ENCODE measurements at regions not wholly inside any gene's neighbourhood (a gene's known extent, or its start where the extent isn't known, plus 50 kb on each side); places are given as distances from the start of the nearest gene placed in this dataset.

- DNase-seq, result no peak
Measured at GRCh38 chr10:8726084-8726778, 671.7 kb downstream of the GATA3 start.

DNA sequence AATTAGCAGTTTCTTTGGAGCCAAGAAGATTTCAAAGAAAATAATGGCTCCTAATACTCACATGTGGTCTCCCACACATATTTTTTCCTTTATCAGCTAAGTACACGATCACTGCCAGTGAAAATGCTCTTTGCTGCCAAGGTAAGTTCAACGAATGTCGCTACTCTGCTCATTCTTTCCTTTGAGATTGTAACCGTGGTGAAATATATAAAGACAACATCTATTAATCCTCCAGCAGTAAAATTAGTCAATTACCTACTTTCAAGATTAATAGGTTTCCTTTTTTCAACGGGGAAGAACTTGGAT lies 672.2 kb downstream of the GATA3 start:
- DNase-seq, result no peak

- DNase-seq, result no peak
Measured at GRCh38 chr10:8731121-8732095, 676.9 kb downstream of the GATA3 start.

DNA sequence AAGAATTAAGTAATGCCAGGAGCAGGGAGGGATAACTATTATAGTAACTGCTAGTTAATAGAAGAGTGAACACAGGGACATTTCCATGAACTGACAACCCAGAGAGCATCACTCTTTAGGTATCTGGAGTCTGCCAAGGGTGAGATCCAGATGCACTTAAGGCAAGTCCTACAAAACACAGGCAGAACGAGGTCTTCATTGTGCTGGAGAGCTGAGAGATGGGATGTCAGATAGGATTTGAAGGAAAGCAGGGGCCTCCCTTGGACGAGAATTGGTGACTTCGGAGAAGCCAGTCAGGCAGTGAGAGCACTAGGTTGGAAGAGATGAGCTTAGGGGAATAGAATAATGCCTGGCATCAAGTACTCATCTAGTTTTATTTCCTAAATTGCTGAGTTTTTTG lies 684.5 kb downstream of the GATA3 start:
- DNase-seq, result no peak

DNA sequence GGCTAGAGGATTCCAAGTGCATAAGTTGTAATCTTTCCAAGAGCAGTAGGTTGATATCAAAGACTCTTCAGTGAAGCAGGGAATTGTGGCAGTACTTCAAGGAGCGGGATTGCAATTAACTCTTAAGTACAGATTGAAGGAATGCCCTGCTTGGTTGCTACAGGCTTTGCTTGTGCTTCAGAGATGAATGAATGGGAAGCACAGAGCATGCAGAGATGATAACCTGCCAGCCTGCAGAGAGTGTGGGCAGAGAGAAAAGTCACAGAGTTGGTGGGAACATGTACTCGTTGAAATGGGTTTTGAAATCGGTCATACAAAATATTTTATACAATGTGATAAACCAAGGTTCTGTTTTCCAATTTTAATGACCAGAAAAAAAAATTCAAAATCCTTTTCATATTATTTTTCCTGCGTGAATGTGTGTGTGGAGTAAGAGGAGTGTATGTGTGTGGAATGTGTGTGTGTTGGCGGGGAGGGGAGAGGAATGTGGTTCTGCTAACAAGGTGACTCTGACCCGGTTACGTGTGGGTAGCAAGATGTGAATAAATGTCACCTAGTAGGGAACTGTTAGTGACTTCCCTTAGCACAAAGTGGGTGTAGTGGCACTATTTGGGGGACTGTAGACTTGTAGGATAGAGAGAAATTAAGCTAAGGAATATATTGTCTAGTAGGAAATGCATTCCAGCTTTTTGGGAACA lies 697.8 kb downstream of the GATA3 start:
- no peak for DNase-seq

DNA sequence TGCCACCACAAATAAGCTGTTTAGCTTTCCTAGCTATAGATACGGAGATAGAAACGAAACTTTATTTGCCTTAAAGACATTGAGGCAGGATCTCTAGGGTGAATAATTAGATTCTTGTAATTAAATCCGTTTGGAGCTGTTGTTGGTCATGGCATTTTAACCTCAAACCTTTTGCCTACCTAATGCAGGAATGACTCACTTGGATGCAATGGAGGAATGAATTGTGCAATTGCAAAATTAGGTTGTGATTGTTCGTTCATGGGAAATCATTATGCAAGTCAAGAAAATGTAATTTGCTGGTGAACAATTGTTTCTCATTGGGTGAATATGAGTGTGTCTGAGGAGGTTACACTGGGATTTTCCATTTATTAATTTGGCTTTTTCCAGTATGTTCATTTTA lies 703.5 kb downstream of the GATA3 start:
- DNase-seq, result no peak

- no peak for DNase-seq
Measured at GRCh38 chr10:8766899-8767298, 712.4 kb downstream of the GATA3 start.

DNA sequence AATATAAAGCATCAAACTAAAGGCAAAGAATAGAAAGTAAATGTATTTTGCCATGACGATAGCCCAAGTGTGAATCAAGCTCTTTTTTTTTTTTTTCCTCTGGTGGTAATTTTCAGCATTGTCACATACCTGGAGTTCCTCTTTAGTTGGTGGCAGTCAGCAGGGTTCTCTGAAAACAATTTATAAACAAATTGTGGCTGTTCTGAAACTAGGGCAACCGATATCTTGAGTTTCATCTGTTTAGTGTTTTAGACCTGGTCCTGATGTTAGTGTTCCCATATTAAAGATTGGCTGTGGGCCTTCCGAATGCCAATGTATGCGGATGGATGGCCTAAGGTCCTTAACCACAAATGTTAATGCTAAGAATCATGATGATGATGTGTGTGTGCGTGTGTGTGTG lies 713.1 kb downstream of the GATA3 start:
- DNase-seq, result no peak

DNA sequence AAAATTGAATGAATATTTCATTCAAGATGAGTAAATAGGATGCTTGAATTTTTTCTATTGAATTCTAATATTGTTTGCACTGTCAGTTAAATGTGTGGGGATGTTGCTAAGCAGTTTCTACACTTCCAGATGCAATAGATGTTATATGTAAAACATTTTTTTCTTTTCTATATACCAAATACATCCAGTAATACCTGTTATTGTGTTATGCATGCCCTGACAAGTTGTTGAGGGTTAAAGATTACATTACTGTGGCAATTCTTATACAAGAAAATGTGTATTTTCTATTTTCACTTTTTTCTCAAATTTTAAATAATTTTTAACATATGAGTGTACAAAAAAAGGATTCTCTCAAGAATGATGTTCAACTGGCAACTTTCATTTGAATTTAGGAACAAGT lies 713.9 kb downstream of the GATA3 start:
- DNase-seq, result no peak

GRCh38 chr10:8768852-8769251 lies 714.4 kb downstream of the GATA3 start:
- DNase-seq, result no peak

DNA sequence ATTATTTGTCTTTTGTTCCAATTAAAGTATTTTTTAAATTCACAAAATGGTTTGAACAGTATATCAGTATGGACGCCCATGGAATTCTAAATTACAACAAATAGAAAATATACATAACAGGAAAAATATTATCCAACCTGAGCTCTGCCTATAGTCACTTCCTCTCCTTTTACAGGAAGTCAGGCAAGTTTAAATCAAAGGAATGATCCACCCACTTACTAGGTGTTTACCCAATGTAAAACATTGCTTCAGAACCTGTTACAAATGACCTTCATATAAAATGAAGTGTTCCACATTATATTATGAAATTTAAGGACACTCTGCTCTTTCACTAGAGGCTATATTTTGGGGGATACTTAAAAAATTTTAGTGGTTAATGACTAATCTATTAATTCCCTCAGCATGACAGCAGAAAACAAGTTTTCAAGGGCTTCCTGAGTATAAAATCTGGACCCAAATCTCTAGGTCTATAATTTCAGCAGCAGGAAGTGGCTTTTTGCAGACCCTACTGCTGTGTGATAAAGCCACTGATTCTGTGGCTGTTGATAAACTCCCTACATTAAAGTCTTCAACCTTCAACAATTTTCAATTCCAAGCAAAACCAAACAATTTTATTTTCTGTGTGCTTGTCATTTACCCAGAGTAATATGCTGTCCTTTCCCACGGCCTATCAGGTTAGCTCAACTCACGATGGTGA lies 722.6 kb downstream of the GATA3 start:
- no peak for DNase-seq

- DNase-seq, result no peak
Measured at GRCh38 chr10:8778713-8779112, 724.2 kb downstream of the GATA3 start.

GRCh38 chr10:8787649-8788048 lies 733.2 kb downstream of the GATA3 start:
- no peak for DNase-seq

DNA sequence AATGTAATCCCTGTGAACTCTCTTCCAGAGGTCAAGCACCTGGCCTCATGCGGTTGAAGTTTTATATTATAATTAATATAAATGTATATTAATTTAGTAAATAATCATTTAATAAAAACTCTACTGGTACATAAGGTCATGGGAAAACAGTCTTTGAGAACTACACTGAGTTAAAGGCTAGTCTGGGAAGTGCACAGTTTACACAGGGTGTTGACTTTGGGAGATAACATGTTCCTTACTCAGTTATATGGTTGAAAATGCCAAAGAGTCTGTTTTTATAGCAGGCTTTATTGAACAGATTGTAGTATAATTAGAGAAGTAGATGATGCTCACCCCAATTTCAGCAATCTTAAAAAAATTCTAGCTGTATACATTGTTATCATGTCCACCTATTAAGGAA lies 735.9 kb downstream of the GATA3 start:
- DNase-seq, result no peak

DNA sequence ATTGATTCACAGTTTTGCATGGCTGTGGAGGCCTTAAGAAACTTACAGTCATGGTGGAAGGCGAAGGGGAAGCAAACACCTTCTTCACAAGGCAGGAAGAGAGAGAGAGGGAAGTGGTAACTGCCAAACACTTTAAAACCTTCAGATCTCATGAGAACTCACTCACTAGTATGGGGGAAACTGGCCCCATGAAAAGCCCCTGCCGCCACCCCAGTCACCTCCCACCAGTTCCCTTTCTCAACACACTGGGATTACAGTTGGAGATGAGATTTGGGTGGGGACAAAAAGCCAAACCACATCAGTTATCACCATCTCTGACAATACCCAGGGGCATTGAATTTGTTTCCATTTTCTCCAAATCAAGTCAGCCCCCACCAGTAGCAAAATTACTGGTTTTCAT lies 740.4 kb downstream of the GATA3 start:
- DNase-seq, result no peak

DNA sequence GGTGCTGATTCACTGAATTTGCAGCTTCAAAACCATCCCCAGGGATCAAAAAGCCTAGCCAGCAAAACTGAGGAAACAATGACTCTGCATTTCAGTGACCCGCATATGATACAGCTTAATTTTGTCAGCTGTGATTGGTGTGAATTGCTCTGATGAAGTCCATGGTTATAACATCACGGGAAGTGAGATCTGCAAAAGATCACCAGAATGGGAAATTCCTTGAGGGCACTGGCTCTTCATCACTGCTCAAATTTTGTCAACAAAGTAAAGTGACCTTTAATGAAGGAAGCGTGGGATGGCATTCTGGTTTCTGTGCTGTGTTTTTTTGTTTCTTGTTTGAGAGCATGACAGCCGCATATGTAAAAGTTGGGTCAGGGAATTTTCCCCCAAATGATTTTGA lies 745.9 kb downstream of the GATA3 start:
- no peak for DNase-seq

DNA sequence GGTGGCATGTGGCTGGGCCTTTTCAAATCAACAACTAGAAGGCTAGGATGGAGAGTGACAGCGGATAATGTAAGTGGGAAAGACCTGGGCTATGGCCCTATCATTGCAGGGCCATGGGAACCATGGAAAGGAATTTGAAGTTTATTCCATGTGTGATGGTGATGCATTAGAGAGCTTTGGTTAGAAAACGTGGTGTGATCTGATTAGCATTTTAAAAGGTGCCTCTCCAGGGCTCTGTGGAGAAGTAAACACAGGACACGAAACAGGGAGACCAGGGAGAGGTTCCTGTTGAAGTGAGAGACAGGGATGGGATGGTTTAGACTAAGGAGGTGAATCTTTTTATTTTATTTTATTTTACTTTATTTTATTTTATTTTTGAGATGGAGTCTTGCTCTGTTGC lies 749.5 kb downstream of the GATA3 start:
- DNase-seq, result no peak

- DNase-seq, result no peak
Measured at GRCh38 chr10:8810677-8811076, 756.2 kb downstream of the GATA3 start.

GRCh38 chr10:8811201-8811600 lies 756.7 kb downstream of the GATA3 start:
- no peak for DNase-seq

DNA sequence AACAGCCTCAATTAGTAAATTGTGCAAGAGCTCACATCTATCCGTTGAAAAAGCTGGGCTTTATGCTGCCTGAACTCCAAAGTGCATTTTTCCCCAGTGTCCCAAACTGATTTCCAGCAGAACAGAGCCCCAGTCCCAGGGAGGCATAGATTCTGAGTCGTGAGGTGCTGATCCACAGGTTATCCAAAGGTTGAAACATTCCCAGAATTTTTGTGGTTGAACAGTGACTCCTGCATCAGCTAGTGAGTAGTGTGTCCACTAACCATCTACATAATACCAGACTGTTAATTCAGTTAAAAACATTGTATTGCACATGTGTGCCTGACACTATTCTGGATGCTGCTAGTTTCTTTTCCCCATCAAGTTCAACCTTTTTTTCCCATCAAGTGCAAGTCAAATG lies 761.5 kb downstream of the GATA3 start:
- no peak for DNase-seq

DNA sequence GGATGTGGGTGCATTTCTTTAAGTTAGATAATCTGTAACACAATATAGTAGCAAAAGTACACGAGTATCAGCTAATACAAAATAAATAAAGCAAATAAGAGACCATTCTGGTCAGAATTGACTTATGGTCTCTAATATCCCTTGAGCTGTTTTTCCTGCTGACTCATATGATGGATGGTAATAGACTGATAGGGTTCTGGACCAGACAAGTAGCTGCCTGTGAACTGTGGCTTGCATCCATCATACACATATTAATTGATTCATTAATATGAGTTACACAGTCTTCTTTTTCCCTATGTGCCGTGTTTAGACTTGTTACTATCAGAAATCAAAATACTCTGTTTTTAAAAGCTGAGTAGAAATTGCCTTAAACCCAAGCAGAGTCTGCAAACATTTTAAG lies 762.8 kb downstream of the GATA3 start:
- DNase-seq, result no peak

DNA sequence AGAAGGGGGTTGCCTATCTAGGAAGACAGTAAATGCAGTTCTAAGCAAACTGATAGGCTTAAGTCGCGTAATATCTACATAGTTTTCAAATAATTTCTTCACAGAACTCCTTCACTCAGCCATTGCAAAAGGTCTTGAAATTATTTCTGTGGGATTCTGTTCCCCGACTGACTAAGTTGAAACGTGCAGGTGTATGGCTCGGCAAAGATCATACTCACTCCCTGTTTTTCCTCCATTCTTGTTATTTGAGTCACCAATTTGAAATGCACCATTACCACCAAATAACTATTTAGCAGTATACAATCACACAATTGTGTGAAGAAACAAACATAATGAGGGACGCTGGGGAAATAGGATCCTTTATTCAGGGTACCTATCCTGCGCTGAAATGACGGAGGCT lies 771.1 kb downstream of the GATA3 start:
- DNase-seq, result no peak

DNA sequence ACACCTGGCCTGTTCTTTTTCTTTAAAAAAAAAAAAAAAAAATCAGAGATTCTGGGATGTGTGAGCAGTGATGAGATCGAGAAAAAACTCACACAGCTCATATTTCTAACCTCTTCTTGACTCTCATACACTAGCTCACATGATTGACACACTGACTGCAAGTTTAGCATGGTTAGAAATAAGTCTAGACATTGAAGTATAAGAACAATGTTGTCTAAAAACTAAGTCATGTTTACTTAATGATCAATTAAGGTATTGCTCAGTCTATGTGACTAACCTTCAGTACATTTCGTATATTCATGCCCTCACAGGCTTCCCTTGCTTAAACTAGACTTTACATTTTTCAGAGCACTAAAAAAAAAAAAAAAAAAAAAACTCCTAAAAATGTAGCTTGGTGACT lies 775.1 kb downstream of the GATA3 start:
- no peak for DNase-seq

All from NCI-H510A treated with DMSO at 0.1 percent for 48 hours (cell line).